A549 (cell line): ENCODE measurements at regions not wholly inside any gene's neighbourhood (a gene's known extent, or its start where the extent isn't known, plus 50 kb on each side); places are given as distances from the start of the nearest gene placed in this dataset.

ENCODE experiments used
- CTCF ChIP-seq: fragments of >200 bp; sonication (Bioruptor Twin); formaldehyde crosslinking; IDR thresholded peaks from 3 replicates; pipeline ENCODE4 v1.5.1; 2016
- HOXA7 ChIP-seq: fragments of 250-450 bp; sonication (Bioruptor Pico); IDR thresholded peaks from 2 replicates; pipeline ENCODE4 v1.5.0; 2020; ENCODE audit warnings: mild to moderate bottlenecking, moderate library complexity
- JUN ChIP-seq, 2 experiments: fragments of >200 bp; sonication (Bioruptor Twin); formaldehyde crosslinking; IDR thresholded peaks; 2 replicates in 1 of 2; 3 replicates in 1 of 2; pipeline ENCODE4 v1.6.1; 2016 to 2017
- PBX3 ChIP-seq: IDR thresholded peaks from 2 replicates; pipeline ENCODE4 v1.6.1; 2012
- POLR2A ChIP-seq: IDR thresholded peaks from 2 replicates; pipeline ENCODE4 v1.6.1; 2012; ENCODE audit warnings: mild to moderate bottlenecking, low read length
- RAD21 ChIP-seq, 2 experiments: fragments of >200 bp in 1 of 2; sonication (Bioruptor Twin) in 1 of 2; formaldehyde crosslinking in 1 of 2; IDR thresholded peaks in 1 of 2; conservative IDR thresholded peaks in 1 of 2; 2 replicates in 1 of 2; 3 replicates in 1 of 2; pipeline ENCODE4 v1.6.1; 2012 to 2018; ENCODE audit warnings: inconsistent platforms in 1 of 2
- RARB ChIP-seq: fragments of 250-450 bp; sonication (Bioruptor Pico); IDR thresholded peaks from 2 replicates; pipeline ENCODE4 v1.8.0; 2021; ENCODE audit warnings: mild to moderate bottlenecking, moderate library complexity
- RCOR1 ChIP-seq: fragments of 150-350 bp; IDR thresholded peaks from 2 replicates; pipeline ENCODE4 v1.6.1; 2014; ENCODE audit warnings: antibody characterized with exemption, low read length, low read depth
- ZNF302 ChIP-seq: fragments of 250-450 bp; sonication (Bioruptor Pico); IDR thresholded peaks from 2 replicates; pipeline ENCODE4 v1.9.0; 2021; ENCODE audit warnings: inconsistent platforms, mild to moderate bottlenecking, moderate library complexity

- TF ChIP-seq CTCF (no peak), POLR2A (no peak), RCOR1 (no peak), JUN (IDR thresholded peaks at IDR 0.05) (no peak), PBX3 (no peak), ZNF302 (CRISPR knock-in tag) (no peak), RARB (CRISPR knock-in tag) (no peak), HOXA7 (no peak), RAD21 (conservative IDR thresholded peaks at IDR 0.05 in 1 of 2, IDR thresholded peaks at IDR 0.05 in 1 of 2) (no peak)
These were observed 1030.5 kb upstream of the TMEM132C start for GRCh38 chr12:127236491-127236890.
